Fibroblast of the aortic adventitia (primary cell): ENCODE measurements at regions not wholly inside any gene's neighbourhood (a gene's known extent, or its start where the extent isn't known, plus 50 kb on each side); places are given as distances from the start of the nearest gene placed in this dataset.
A peak's percentile ranks its signal among the peaks of the same experiment; 100 is the strongest.

Source experiments
- DNase-seq: peaks from one replicate; pipeline ENCODE4 v3.0.0-alpha.2; 2010; ENCODE audit warnings: low read depth
- H3K4me3 ChIP-seq: 2 replicates; pipeline ENCODE4 v1.5.1; 2011; ENCODE audit warnings: low read depth, mild to moderate bottlenecking, control low read depth, low read length, moderate library complexity
- CTCF ChIP-seq: IDR thresholded peaks from 2 replicates; pipeline ENCODE4 v1.5.1; 2011; ENCODE audit warnings: mild to moderate bottlenecking, low read length, control low read depth, inconsistent platforms; ENCODE audit not compliant: insufficient read depth

- no peak for DNase-seq
- TF ChIP-seq CTCF: no peak
- H3K4me3 ChIP-seq: no peak overlapping the region
Observed at GRCh38 chr2:12930391-12930790, 213.7 kb downstream of the TRIB2 start.

GRCh38 chr2:12931186-12931844 is 214.6 kb downstream of the TRIB2 start:
- no peak overlapping the region for H3K4me3 ChIP-seq
- DNase-seq: peak; percentile 79
- TF ChIP-seq CTCF: peak; percentile 93

- H3K4me3 ChIP-seq: no peak overlapping the region
- DNase-seq: no peak
- TF ChIP-seq CTCF: no peak
Observed at GRCh38 chr2:12932192-12932591, 215.5 kb downstream of the TRIB2 start.

GRCh38 chr2:12934146-12934756 is 217.5 kb downstream of the TRIB2 start:
- no peak for TF ChIP-seq CTCF
- no peak overlapping the region for H3K4me3 ChIP-seq
- no peak for DNase-seq

- no peak overlapping the region for H3K4me3 ChIP-seq
- DNase-seq: no peak
- no peak for TF ChIP-seq CTCF
Observed at GRCh38 chr2:12935222-12935621, 218.5 kb downstream of the TRIB2 start.

- H3K4me3 ChIP-seq: no peak overlapping the region
- DNase-seq: no peak
- TF ChIP-seq CTCF: no peak
Observed at GRCh38 chr2:12935796-12936195, 219.1 kb downstream of the TRIB2 start.
